ENCODE measurements at regions not wholly inside any gene's neighbourhood (a gene's known extent, or its start where the extent isn't known, plus 50 kb on each side); places are given as distances from the start of the nearest gene placed in this dataset.

- Histone ChIP-seq H3K79me2 (ENCODE audit: control insufficient read depth, insufficient read depth, low read length) (no peaks in the 10 kb centered on the region), H3K4me1 (ENCODE audit: control insufficient read depth, extremely low read depth, insufficient read depth, low read length) (no peaks in the 10 kb centered on the region), H3K4me2 (ENCODE audit: insufficient read depth, low read length) (no peak overlapping the region), H3K36me3 (ENCODE audit: control insufficient read depth in 2 of 2, extremely low read depth in 1 of 2, insufficient read depth in 2 of 2, low read length in 2 of 2) (no peaks in the 10 kb centered on the region), H3K27ac (ENCODE audit: insufficient read depth, low read depth, low read length) (no peak overlapping the region), H3K4me3 (replicated peaks in 1 of 3; ENCODE audit: insufficient read depth in 1 of 3, low read depth in 1 of 3, low read length in 3 of 3) (no peak overlapping the region), H4K20me1 (replicated peaks; ENCODE audit: control insufficient read depth, extremely low read depth, insufficient read depth, low read length) (no peaks in the 10 kb centered on the region), H3K9me3 (replicated peaks; ENCODE audit: control insufficient read depth, insufficient read depth, low read length) (peaks cover 2% of the 10 kb centered on the region), H3K27me3 (ENCODE audit: control insufficient read depth in 2 of 2, insufficient read depth in 2 of 2, low read length in 2 of 2) (no peaks in the 10 kb centered on the region), H3K9ac (replicated peaks; ENCODE audit: extremely low read depth, insufficient read depth, low read length) (no peak overlapping the region), H2AFZ (ENCODE audit: low read depth, low read length) (no peak overlapping the region), H3K9me1 (replicated peaks; ENCODE audit: control insufficient read depth, extremely low read depth, insufficient read depth, low read length) (no peaks in the 10 kb centered on the region)
- TF ChIP-seq, protein P1, sequence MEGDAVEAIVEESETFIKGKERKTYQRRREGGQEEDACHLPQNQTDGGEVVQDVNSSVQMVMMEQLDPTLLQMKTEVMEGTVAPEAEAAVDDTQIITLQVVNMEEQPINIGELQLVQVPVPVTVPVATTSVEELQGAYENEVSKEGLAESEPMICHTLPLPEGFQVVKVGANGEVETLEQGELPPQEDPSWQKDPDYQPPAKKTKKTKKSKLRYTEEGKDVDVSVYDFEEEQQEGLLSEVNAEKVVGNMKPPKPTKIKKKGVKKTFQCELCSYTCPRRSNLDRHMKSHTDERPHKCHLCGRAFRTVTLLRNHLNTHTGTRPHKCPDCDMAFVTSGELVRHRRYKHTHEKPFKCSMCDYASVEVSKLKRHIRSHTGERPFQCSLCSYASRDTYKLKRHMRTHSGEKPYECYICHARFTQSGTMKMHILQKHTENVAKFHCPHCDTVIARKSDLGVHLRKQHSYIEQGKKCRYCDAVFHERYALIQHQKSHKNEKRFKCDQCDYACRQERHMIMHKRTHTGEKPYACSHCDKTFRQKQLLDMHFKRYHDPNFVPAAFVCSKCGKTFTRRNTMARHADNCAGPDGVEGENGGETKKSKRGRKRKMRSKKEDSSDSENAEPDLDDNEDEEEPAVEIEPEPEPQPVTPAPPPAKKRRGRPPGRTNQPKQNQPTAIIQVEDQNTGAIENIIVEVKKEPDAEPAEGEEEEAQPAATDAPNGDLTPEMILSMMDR (IDR thresholded peaks at IDR 0.05; ENCODE audit: extremely low read depth in 1 of 2, insufficient read depth in 1 of 2, low read depth in 1 of 2, low read length in 2 of 2) = no peak
- no peak for TF ChIP-seq JUN (IDR thresholded peaks at IDR 0.05; ENCODE audit: borderline replicate concordance, insufficient read depth, insufficient read length, low read depth)
- no peak for TF ChIP-seq MYC (IDR thresholded peaks at IDR 0.05; ENCODE audit: low read depth, low read length)
- TF ChIP-seq EZH2 (IDR thresholded peaks at IDR 0.05; ENCODE audit: borderline replicate concordance, low read depth, low read length, severe bottlenecking) = no peak
- no peak for TF ChIP-seq GATA2 (IDR thresholded peaks at IDR 0.05; ENCODE audit: insufficient read depth, insufficient read length, low read depth, low read length)
- TF ChIP-seq POLR2AphosphoS5 (IDR thresholded peaks at IDR 0.05; ENCODE audit: insufficient read depth, low read depth, low read length) = no peak
- TF ChIP-seq, protein P2, sequence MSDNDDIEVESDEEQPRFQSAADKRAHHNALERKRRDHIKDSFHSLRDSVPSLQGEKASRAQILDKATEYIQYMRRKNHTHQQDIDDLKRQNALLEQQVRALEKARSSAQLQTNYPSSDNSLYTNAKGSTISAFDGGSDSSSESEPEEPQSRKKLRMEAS (IDR thresholded peaks at IDR 0.05; ENCODE audit: insufficient read depth, insufficient read length) = no peak
- TF ChIP-seq POLR2A (IDR thresholded peaks at IDR 0.05; ENCODE audit: low read depth, low read length) = no peak
- TF ChIP-seq FOS (IDR thresholded peaks at IDR 0.05; ENCODE audit: borderline replicate concordance, insufficient read depth, low read length) = no peak
- intact Hi-C loops (cut with micrococcal nuclease) (no loop called here), dilution Hi-C loops (cut with MboI; ENCODE audit: extremely low pct_ligation_motif_present, low sequenced_read_pairs) (no loop called here)
- POLR2A ChIA-PET = no interaction called here
- CTCF ChIA-PET = no interaction called here
- no TSS peak for BruUV-seq (replicated peaks)
- FAIRE-seq (no peak), DNase-seq (ENCODE audit: low read depth, low spot score) (no peak)
Observed at GRCh38 chr12:34394211-34395055, 372.1 kb downstream of the ALG10 start.
